Breast epithelium (tissue), 4 donors: ENCODE measurements at regions not wholly inside any gene's neighbourhood (a gene's known extent, or its start where the extent isn't known, plus 50 kb on each side); places are given as distances from the start of the nearest gene placed in this dataset.

ENCODE experiments used
- DNase-seq, 2 donors: peaks; one replicate each; pipeline ENCODE4 v3.0.0-alpha.2; 2019; ENCODE audit warnings: low spot score in 2 of 2
- H3K27ac ChIP-seq, 2 donors: fragments of 200-600 bp; sonication (generic) in 1 of 2; one replicate each; pipeline ENCODE4 v1.5.1; 2016 to 2019; ENCODE audit warnings: mild to moderate bottlenecking in 1 of 2
- H3K27me3 ChIP-seq, 2 donors: fragments of 200-600 bp; sonication (generic) in 1 of 2; one replicate each; pipeline versions ENCODE4 v1.5.1 to v1.6.0; 2017 to 2019; ENCODE audit warnings: control low read depth in 1 of 2, mild to moderate bottlenecking in 1 of 2
- H3K36me3 ChIP-seq: fragments of 200-600 bp; one replicate; pipeline ENCODE4 v1.5.1; 2019
- H3K4me1 ChIP-seq, 2 donors: fragments of 200-600 bp; sonication (generic); one replicate each; pipeline ENCODE4 v1.5.1; 2016 to 2019; ENCODE audit warnings: control low read depth in 1 of 2
- H3K4me3 ChIP-seq, 3 donors: fragments of 200-600 bp; sonication (generic); 1 replicate in 2 of 3; 2 replicates in 1 of 3; pipeline ENCODE4 v1.5.1; 2016 to 2019; ENCODE audit warnings: mild to moderate bottlenecking in 3 of 3, moderate library complexity in 2 of 3
- H3K9me3 ChIP-seq, 2 donors: fragments of 200-600 bp; sonication (generic) in 1 of 2; one replicate each; pipeline ENCODE4 v1.5.1; 2016 to 2019; ENCODE audit warnings: control low read depth in 1 of 2
- CTCF ChIP-seq, 3 donors: fragments of 450-650 bp; IDR thresholded peaks; one replicate each; pipeline ENCODE4 v1.5.1; 2016 to 2017; ENCODE audit warnings: antibody characterized with exemption in 3 of 3, mild to moderate bottlenecking in 3 of 3, moderate library complexity in 3 of 3
- POLR2A ChIP-seq: fragments of 450-650 bp; IDR thresholded peaks from one replicate; pipeline ENCODE4 v1.6.1; 2016; ENCODE audit warnings: antibody characterized with exemption, mild to moderate bottlenecking, moderate library complexity
- POLR2AphosphoS5 ChIP-seq, 3 donors: sonication (generic); formaldehyde crosslinking; IDR thresholded peaks; one replicate each; pipeline ENCODE4 v1.6.1; 2017; ENCODE audit warnings: antibody characterized with exemption in 3 of 3
- intact Hi-C: fragments of 100-400 bp; cut with DNase I; formaldehyde crosslinking; loops from one replicate; pipeline ENCODE4 v1.15.1; 2023; ENCODE audit warnings: low total_unique reads

- Histone ChIP-seq H3K27ac (no peak overlapping the region), H3K4me1 (no peaks in the 10 kb centered on the region), H3K4me3 (no peak overlapping the region), H3K27me3 (no peaks in the 10 kb centered on the region), H3K36me3 (no peaks in the 10 kb centered on the region), H3K9me3 (peaks cover 0 to 10% of the 10 kb centered on the region in 2 donors)
- intact Hi-C loops = no loop called here
- DNase-seq = no peak
- TF ChIP-seq POLR2AphosphoS5 (IDR thresholded peaks at IDR 0.05) (no peak), CTCF (IDR thresholded peaks at IDR 0.05) (no peak), POLR2A (no peak)
Observed at GRCh38 chr7:117942780-117943179, 69.5 kb upstream of the CTTNBP2 start.

- TF ChIP-seq POLR2A (no peak), CTCF (IDR thresholded peaks at IDR 0.05) (no peak), POLR2AphosphoS5 (IDR thresholded peaks at IDR 0.05) (no peak)
Observed at GRCh38 chr7:117944886-117945285, 71.6 kb upstream of the CTTNBP2 start.

GRCh38 chr7:117946151-117946633 is 73.0 kb upstream of the CTTNBP2 start:
- no peak overlapping the region for H3K4me3 ChIP-seq
- TF ChIP-seq POLR2AphosphoS5 (IDR thresholded peaks at IDR 0.05) (no peak), POLR2A (no peak), CTCF (IDR thresholded peaks at IDR 0.05) (no peak)
- H3K4me1 ChIP-seq = no peaks in the 10 kb centered on the region
- H3K9me3 ChIP-seq = peaks cover 0 to 10% of the 10 kb centered on the region in 2 donors
- no peak for DNase-seq
- intact Hi-C loops = no loop called here
- no peaks in the 10 kb centered on the region for H3K36me3 ChIP-seq
- no peak overlapping the region for H3K27ac ChIP-seq
- H3K27me3 ChIP-seq = no peaks in the 10 kb centered on the region

More at GRCh38 chr7:117944886-117945285, 71.6 kb upstream of the CTTNBP2 start:
- DNase-seq = no peak
- no peak overlapping the region for H3K27ac ChIP-seq
- H3K9me3 ChIP-seq = peaks cover 0 to 10% of the 10 kb centered on the region in 2 donors
- H3K4me1 ChIP-seq = no peaks in the 10 kb centered on the region
- no peaks in the 10 kb centered on the region for H3K27me3 ChIP-seq
- H3K36me3 ChIP-seq = no peaks in the 10 kb centered on the region
- H3K4me3 ChIP-seq = no peak overlapping the region
- intact Hi-C loops = no loop called here

GRCh38 chr7:117949232-117949631 is 76.0 kb upstream of the CTTNBP2 start:
- intact Hi-C loops = no loop called here
- H3K27ac ChIP-seq = no peak overlapping the region
- H3K9me3 ChIP-seq = peaks cover 0 to 6% of the 10 kb centered on the region in 2 donors
- no peaks in the 10 kb centered on the region for H3K27me3 ChIP-seq
- H3K36me3 ChIP-seq = no peaks in the 10 kb centered on the region
- DNase-seq = no peak
- H3K4me3 ChIP-seq = no peak overlapping the region
- no peak for TF ChIP-seq CTCF (IDR thresholded peaks at IDR 0.05)
- no peak for TF ChIP-seq POLR2AphosphoS5 (IDR thresholded peaks at IDR 0.05)
- no peak for TF ChIP-seq POLR2A
- no peaks in the 10 kb centered on the region for H3K4me1 ChIP-seq

GRCh38 chr7:117950601-117951260 is 77.5 kb upstream of the CTTNBP2 start:
- no peak for DNase-seq
- Histone ChIP-seq H3K36me3 (no peaks in the 10 kb centered on the region), H3K9me3 (peaks cover 0 to 6% of the 10 kb centered on the region in 2 donors), H3K4me3 (no peak overlapping the region), H3K4me1 (no peaks in the 10 kb centered on the region), H3K27ac (no peak overlapping the region), H3K27me3 (no peaks in the 10 kb centered on the region)
- TF ChIP-seq CTCF (IDR thresholded peaks at IDR 0.05) = no peak
- intact Hi-C loops = no loop called here
